HL-60 (cell line): ENCODE measurements at regions not wholly inside any gene's neighbourhood (a gene's known extent, or its start where the extent isn't known, plus 50 kb on each side); places are given as distances from the start of the nearest gene placed in this dataset.

Experiments
- DNase-seq, 2 experiments: peaks; one replicate each; pipeline ENCODE4 v3.0.0-alpha.2; 2010 to 2020; ENCODE audit warnings: low read depth in 1 of 2, low spot score in 1 of 2
- H3K27ac ChIP-seq: fragments of 250-450 bp; sonication (Bioruptor Pico); replicated peaks from 2 replicates; pipeline ENCODE4 v1.5.1; 2020; ENCODE audit warnings: mild to moderate bottlenecking, moderate library complexity
- H3K27me3 ChIP-seq: fragments of 250-450 bp; sonication (Bioruptor Pico); 2 replicates; pipeline ENCODE4 v1.5.1; 2021; ENCODE audit warnings: mild to moderate bottlenecking, moderate library complexity; ENCODE audit not compliant: insufficient read depth, poor library complexity, severe bottlenecking
- H3K4me3 ChIP-seq: replicated peaks from 2 replicates; pipeline ENCODE4 v1.5.1; 2011; ENCODE audit warnings: mild to moderate bottlenecking, control low read depth, low read length; ENCODE audit not compliant: insufficient read depth
- GABPA ChIP-seq: IDR thresholded peaks from 2 replicates; pipeline ENCODE4 v1.6.1; 2012; ENCODE audit warnings: low read depth
- POLR2AphosphoS5 ChIP-seq: IDR thresholded peaks from 2 replicates; pipeline ENCODE4 v1.6.1; 2012; ENCODE audit warnings: low read depth
- SPI1 ChIP-seq: IDR thresholded peaks from 2 replicates; pipeline ENCODE4 v1.6.1; 2012; ENCODE audit warnings: low read depth, mild to moderate bottlenecking, borderline replicate concordance
- TF ChIP-seq, protein P1 (sequence below): IDR thresholded peaks from one replicate; pipeline ENCODE4 v1.5.1; 2011; ENCODE audit warnings: low read length, control low read depth, inconsistent platforms; ENCODE audit not compliant: insufficient read depth
- TF ChIP-seq, protein P2 (sequence below): IDR thresholded peaks from 2 replicates; pipeline ENCODE4 v1.6.1; 2012; ENCODE audit warnings: low read depth; ENCODE audit not compliant: insufficient replicate concordance

DNA sequence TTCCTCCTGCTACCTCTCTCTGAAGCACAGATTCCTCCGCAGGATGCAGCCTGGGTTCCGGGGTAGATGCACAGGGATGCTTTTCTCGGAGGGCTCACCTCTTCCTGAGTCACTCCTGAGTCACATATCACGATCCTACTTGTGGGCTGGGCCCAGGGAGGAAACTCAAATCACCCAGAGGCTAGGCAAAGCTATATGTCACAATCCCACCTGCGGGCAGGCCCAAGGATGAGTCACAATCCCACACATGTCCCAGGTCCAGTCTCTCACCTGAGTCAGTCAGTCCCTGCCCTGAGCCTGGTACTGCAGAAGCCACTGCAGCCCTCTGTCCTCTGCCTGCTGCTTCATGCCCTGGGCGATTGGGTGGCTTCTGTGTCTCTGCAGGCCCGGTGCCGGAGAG, 149.0 kb upstream of the GSC start:
- no peak for DNase-seq
- Histone ChIP-seq H3K27me3 (no peaks in the 10 kb centered on the region), H3K4me3 (no peak overlapping the region), H3K27ac (no peak overlapping the region)
- no peak for TF ChIP-seq SPI1
- TF ChIP-seq, protein P1, sequence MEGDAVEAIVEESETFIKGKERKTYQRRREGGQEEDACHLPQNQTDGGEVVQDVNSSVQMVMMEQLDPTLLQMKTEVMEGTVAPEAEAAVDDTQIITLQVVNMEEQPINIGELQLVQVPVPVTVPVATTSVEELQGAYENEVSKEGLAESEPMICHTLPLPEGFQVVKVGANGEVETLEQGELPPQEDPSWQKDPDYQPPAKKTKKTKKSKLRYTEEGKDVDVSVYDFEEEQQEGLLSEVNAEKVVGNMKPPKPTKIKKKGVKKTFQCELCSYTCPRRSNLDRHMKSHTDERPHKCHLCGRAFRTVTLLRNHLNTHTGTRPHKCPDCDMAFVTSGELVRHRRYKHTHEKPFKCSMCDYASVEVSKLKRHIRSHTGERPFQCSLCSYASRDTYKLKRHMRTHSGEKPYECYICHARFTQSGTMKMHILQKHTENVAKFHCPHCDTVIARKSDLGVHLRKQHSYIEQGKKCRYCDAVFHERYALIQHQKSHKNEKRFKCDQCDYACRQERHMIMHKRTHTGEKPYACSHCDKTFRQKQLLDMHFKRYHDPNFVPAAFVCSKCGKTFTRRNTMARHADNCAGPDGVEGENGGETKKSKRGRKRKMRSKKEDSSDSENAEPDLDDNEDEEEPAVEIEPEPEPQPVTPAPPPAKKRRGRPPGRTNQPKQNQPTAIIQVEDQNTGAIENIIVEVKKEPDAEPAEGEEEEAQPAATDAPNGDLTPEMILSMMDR, result no peak

DNA sequence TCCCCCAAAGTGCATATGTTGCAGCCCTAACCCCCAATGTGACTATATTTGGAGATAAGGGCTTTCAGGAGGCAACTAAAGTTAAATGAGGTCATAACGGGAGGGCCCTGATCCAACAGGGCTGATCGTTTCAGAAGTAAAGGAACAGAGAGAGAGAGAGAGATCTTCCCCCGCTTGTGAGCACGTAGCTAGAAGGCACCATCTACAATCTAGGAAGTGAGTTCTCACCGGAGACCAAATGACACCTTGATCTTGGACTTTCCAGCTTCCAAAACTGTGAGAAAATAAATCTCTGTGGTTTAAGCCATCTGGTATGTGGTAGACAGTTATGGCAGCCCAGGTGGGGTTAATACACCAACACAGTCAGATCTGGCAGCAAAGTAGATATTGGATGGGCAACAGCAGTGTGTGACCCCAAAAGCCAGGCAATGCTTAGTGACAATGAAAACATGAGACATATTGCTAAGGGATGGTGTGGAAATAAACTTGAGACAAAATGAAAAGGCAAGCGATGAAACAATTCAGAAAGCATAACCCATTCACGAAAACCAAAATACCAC, 147.2 kb upstream of the GSC start:
- Histone ChIP-seq H3K4me3 (no peak overlapping the region), H3K27ac (no peak overlapping the region), H3K27me3 (no peaks in the 10 kb centered on the region)
- TF ChIP-seq, protein P2, sequence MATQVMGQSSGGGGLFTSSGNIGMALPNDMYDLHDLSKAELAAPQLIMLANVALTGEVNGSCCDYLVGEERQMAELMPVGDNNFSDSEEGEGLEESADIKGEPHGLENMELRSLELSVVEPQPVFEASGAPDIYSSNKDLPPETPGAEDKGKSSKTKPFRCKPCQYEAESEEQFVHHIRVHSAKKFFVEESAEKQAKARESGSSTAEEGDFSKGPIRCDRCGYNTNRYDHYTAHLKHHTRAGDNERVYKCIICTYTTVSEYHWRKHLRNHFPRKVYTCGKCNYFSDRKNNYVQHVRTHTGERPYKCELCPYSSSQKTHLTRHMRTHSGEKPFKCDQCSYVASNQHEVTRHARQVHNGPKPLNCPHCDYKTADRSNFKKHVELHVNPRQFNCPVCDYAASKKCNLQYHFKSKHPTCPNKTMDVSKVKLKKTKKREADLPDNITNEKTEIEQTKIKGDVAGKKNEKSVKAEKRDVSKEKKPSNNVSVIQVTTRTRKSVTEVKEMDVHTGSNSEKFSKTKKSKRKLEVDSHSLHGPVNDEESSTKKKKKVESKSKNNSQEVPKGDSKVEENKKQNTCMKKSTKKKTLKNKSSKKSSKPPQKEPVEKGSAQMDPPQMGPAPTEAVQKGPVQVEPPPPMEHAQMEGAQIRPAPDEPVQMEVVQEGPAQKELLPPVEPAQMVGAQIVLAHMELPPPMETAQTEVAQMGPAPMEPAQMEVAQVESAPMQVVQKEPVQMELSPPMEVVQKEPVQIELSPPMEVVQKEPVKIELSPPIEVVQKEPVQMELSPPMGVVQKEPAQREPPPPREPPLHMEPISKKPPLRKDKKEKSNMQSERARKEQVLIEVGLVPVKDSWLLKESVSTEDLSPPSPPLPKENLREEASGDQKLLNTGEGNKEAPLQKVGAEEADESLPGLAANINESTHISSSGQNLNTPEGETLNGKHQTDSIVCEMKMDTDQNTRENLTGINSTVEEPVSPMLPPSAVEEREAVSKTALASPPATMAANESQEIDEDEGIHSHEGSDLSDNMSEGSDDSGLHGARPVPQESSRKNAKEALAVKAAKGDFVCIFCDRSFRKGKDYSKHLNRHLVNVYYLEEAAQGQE, result no peak
- no peak for DNase-seq

DNA sequence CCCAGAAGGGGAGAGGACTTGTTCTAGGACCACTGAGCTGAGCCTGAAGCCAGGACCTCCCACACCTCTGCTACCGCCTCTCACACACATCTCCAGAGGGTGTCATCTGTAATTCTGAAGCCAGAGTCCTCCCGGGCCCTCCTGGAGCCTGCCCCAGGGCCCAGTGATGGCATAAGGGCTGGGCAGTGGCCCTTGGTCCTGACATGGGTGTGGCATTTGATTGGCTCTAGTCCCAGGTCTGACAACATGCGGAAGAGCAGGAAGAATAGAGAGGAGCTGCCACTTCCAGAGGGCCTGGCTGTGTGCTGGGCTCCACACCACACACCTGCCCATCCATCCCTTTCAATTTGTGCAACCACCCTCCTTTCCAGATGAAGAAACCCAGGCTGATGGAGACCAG, 144.3 kb upstream of the GSC start:
- Histone ChIP-seq H3K27me3 (no peaks in the 10 kb centered on the region), H3K27ac (no peak overlapping the region), H3K4me3 (no peak overlapping the region)
- TF ChIP-seq, protein P2, result no peak
- TF ChIP-seq POLR2AphosphoS5 (no peak), SPI1 (no peak), GABPA (no peak)
- TF ChIP-seq, protein P1, result no peak
- no peak for DNase-seq

DNA sequence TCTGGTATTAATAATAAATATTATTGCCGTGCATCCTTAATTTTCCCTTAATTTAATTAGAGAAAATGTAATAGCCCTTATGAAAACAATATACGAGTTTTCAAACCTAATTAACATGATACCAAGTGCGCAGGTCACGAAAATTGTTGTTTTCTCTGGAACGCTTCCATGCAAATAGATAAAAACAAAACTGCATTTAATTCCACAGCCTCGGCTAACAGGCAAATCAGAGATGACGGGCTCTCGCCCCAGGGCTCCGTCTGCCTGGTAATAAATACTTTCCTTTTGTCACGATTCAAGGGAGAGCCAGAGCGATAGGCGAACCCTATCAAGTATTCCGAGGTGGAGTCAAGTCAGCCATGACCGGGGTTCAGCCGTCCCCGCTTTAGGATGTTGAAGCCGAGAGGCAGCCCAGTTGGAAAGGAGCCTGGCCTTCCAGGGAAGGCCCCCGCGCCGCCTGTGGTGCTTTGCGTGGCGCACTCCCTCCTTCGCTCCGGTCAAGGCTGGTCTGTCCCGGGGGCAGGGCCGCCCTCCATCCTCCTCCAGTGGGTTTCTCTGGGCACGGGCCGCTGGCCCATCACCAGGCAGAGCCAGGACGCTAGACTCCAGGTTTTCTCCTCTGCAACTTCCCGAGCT, 137.8 kb upstream of the GSC start:
- TF ChIP-seq GABPA (no peak), SPI1 (no peak), POLR2AphosphoS5 (no peak)
- TF ChIP-seq, protein P1, result no peak
- TF ChIP-seq, protein P2, result no peak
- H3K4me3 ChIP-seq, result no peak overlapping the region
- no peaks in the 10 kb centered on the region for H3K27me3 ChIP-seq
- no peak for DNase-seq
- H3K27ac ChIP-seq, result no peak overlapping the region
